ENCODE measurements at regions not wholly inside any gene's neighbourhood (a gene's known extent, or its start where the extent isn't known, plus 50 kb on each side); places are given as distances from the start of the nearest gene placed in this dataset.

DNA sequence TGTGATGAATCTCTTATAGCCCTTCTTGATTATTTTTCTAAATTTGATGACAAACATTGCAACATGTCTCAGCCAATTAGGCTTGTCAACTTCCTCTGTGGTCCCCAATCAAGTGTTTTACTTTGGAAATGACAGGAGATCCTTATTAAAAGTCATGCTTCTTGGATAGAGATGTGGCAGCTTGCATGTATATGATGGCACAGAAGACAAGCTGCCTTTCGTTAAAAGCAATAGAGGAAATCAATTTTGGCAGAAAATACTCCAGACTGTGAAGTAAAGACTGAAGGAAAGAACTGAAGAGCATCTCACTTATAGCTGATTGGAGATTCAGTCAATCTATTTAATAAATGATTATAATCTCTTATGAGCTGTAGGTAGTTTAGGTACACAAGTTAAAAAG, 419.6 kb downstream of the PCDH7 start:
- DNase-seq (ENCODE audit: insufficient read length) (no peak), FAIRE-seq (no peak)
- TF ChIP-seq POLR2A (IDR thresholded peaks at IDR 0.05; ENCODE audit: low read depth, low read length) = no peak
- TF ChIP-seq POLR2AphosphoS5 (IDR thresholded peaks at IDR 0.05; ENCODE audit: low read depth, low read length) = no peak
- no peak for TF ChIP-seq TAF1 (IDR thresholded peaks at IDR 0.05; ENCODE audit: borderline replicate concordance, low read depth, low read length)

DNA sequence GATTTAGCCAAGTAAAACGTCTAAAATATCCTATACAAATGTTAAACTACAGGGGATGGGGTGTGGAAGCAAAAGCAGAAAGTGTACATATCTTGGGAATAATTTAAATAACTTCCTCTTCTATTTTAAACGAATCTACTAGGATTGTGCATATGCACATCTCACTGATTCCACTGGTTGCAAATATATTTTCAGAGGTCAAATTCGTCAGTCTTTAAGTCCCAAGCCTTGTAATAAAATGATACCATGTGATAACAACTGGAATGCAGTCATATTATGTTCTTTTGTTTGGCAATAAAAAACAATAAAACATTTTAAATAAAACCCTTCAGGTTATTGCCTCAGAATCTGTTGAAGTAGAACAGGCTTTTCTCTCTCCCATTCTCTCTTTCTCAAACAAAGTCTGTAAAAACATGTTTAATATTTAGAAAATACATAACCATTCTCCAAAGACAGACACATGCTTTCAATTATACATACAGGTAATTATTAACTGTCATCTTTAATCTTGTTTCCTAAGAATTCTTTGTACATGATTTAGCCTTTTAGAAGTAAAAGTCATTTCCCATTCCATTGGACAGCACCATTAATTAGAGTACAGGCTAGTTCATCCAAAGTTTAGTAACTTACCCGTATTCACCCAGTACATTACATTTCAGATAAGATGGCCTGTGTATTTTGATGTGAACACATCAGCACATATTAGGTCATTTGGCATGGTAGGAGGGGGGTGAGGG, 421.1 kb downstream of the PCDH7 start:
- no peak for FAIRE-seq
- no peak for DNase-seq (ENCODE audit: insufficient read length)
- TF ChIP-seq POLR2AphosphoS5 (IDR thresholded peaks at IDR 0.05; ENCODE audit: low read depth, low read length) (no peak), TAF1 (IDR thresholded peaks at IDR 0.05; ENCODE audit: borderline replicate concordance, low read depth, low read length) (no peak), POLR2A (IDR thresholded peaks at IDR 0.05; ENCODE audit: low read depth, low read length) (no peak)

DNA sequence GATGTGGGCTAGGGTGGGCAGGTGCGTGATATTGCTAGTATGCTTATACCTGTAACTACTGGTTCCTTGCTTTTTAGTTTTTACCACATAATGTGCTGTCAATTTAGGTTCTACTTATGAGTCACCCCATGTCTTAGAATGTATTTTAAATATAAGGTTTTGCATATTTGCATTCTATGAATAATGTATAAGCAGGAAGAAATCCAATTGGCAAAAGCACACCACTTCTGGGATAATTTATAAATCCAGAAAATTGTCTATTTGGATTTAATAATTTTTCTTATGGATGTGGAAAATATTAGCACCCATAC, 421.6 kb downstream of the PCDH7 start:
- TF ChIP-seq POLR2AphosphoS5 (IDR thresholded peaks at IDR 0.05; ENCODE audit: low read depth, low read length) (no peak), TAF1 (IDR thresholded peaks at IDR 0.05; ENCODE audit: borderline replicate concordance, low read depth, low read length) (no peak), POLR2A (IDR thresholded peaks at IDR 0.05; ENCODE audit: low read depth, low read length) (no peak)
- FAIRE-seq (no peak), DNase-seq (ENCODE audit: insufficient read length) (no peak)

DNA sequence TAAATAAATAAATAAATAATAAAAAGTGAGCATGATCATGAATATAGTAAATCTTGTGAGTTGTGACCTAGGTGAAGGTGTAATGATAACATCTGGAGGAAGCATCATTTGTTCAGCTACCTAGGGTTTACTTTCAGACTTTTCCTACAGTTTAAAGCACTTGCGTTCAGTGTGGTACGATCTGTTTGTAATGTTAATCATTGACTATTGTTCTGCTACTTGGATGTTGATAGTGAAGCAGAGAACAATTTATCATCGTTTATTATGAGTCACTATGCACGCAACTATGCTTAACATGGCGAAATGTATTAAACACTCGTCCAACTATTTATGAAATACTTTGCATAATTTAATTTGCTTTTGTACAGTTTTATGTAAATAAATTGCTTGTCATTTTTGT, 426.2 kb downstream of the PCDH7 start:
- DNase-seq (ENCODE audit: insufficient read length) (no peak), FAIRE-seq (no peak)
- TF ChIP-seq TAF1 (IDR thresholded peaks at IDR 0.05; ENCODE audit: borderline replicate concordance, low read depth, low read length) (no peak), POLR2A (IDR thresholded peaks at IDR 0.05; ENCODE audit: low read depth, low read length) (no peak), POLR2AphosphoS5 (IDR thresholded peaks at IDR 0.05; ENCODE audit: low read depth, low read length) (no peak)

DNA sequence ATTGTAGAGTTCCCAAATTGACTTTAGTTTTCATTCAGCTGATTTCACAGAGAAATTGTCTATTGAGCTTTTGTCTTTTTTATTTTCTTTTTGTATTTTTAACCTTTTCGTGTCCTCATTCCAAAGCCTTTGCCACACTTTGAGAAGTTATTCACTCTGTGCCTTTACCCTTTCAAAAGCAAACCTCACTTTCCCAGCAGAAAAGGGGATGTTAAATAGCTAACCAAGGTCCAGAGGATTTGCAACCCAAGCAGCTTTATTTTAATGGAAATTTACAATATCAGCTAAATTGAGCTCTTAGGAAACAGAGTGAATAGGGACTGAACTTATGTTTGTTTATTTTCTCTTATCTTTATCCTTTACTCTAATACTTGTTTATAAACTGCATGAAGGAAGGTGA, 428.8 kb downstream of the PCDH7 start:
- DNase-seq (ENCODE audit: insufficient read length) (no peak), FAIRE-seq (no peak)
- TF ChIP-seq TAF1 (IDR thresholded peaks at IDR 0.05; ENCODE audit: borderline replicate concordance, low read depth, low read length) (no peak), POLR2A (IDR thresholded peaks at IDR 0.05; ENCODE audit: low read depth, low read length) (no peak), POLR2AphosphoS5 (IDR thresholded peaks at IDR 0.05; ENCODE audit: low read depth, low read length) (no peak)

DNA sequence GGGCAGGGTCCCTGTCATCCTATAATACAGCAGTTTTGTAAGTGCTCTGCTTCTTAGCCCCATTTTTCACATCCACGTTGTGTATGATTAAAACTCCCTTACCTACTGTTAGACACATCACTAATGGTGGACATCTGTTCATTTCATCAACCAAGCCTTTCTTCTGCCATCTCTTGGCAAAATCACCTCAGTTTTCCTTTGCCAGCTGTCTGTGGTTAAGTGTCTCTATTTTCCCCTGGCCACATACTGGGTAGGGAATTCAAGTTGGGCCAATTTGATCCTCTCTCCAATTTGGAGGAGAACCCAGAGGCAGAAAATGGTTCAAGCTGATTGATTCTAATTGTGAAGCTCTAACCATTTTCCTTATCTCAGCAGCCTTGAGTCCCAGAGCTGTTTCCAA, 436.1 kb downstream of the PCDH7 start:
- DNase-seq (ENCODE audit: insufficient read length) (no peak), FAIRE-seq (no peak)
- no peak for TF ChIP-seq POLR2AphosphoS5 (IDR thresholded peaks at IDR 0.05; ENCODE audit: low read depth, low read length)
- TF ChIP-seq POLR2A (IDR thresholded peaks at IDR 0.05; ENCODE audit: low read depth, low read length) = no peak
- no peak for TF ChIP-seq TAF1 (IDR thresholded peaks at IDR 0.05; ENCODE audit: borderline replicate concordance, low read depth, low read length)

DNA sequence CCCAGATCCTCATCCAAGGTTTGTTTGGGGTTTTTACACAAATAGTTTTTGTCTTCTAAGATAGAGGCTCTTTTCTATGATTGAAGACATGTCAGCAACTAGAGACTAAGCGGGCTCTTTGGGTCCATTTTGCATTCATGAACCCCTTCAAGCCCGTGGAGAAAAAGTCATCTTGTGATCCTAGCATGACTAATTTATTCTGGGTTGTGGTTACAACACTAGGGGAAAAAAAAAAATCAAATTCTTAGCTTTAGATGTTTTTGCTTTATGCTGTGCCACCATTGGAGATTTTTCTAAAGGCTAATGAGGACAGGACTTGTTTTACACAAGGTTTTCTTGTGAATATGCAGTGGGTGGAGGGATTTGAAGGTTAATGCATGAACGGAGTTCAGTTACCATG, 440.0 kb downstream of the PCDH7 start:
- no peak for DNase-seq (ENCODE audit: insufficient read length)
- FAIRE-seq = no peak
- no peak for TF ChIP-seq POLR2AphosphoS5 (IDR thresholded peaks at IDR 0.05; ENCODE audit: low read depth, low read length)
- TF ChIP-seq POLR2A (IDR thresholded peaks at IDR 0.05; ENCODE audit: low read depth, low read length) = no peak
- no peak for TF ChIP-seq TAF1 (IDR thresholded peaks at IDR 0.05; ENCODE audit: borderline replicate concordance, low read depth, low read length)

DNA sequence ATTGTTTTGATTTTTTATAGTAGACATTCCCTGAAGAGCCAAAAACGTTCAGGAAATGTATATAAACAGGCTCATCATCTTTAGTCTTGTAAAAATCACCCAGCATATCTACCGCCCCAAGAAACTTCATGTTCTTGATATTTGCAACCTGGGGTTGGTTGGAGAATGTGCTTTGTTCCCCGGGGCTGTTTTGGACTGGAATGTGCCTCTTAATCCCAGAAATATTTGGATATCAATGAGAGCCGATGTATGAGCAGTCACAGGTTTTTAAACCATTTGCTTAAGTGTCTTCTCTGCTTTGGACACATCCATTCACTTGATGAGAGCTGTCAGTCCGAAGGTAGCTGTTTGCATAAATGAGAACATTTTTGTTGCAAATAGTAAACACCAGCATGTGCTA, 449.7 kb downstream of the PCDH7 start:
- DNase-seq (ENCODE audit: insufficient read length) = no peak
- FAIRE-seq = no peak
- TF ChIP-seq POLR2A (IDR thresholded peaks at IDR 0.05; ENCODE audit: low read depth, low read length) (no peak), TAF1 (IDR thresholded peaks at IDR 0.05; ENCODE audit: borderline replicate concordance, low read depth, low read length) (no peak), POLR2AphosphoS5 (IDR thresholded peaks at IDR 0.05; ENCODE audit: low read depth, low read length) (no peak)

DNA sequence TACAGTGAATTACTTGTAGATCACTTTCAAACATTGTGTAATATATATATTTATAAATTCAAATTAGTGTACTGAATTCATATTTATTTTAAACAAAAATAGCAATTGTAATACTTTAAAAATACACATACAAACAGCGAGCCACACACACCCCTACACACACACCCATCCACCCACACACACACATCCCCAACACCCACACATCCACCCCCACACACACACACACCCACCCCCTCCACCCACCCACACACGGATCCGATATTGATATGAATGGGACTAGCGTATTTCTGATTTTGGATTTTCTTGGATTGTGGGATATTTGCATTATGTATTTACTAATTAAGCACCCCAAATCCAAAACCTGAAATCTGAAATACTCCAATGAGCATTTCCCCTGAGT, 451.2 kb downstream of the PCDH7 start:
- DNase-seq (ENCODE audit: insufficient read length) = no peak
- TF ChIP-seq POLR2A (IDR thresholded peaks at IDR 0.05; ENCODE audit: low read depth, low read length) (no peak), POLR2AphosphoS5 (IDR thresholded peaks at IDR 0.05; ENCODE audit: low read depth, low read length) (no peak)
- no peak for FAIRE-seq

DNA sequence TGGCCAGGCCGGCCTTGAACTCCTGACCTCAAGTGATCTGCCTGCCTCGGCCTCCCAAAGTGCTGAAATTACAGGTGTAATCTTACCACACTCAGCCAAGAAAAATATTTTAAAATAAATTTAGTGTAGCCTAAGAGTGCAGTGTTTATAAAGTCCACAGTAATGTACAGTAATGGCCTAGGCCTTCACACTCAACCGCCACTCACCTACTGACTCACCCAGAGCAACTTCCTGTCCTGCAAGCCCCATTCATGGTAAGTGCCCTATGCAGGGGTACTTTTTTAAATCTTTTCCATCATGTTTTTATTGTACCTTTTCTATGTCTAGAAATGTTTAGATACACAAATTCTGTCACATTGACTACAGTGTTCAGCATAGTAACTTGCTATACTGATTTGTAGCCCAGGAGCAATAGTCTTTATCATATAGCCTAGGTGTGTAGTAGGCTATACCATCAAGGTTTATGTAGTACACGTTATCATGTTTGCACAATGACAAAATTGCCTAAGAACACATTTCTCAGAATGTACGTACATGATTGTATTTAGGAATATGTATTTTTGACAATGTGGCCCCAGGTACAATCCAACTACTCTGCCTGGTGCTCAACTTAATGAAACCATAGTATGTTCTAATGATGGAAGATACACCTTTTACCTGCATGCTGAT, 455.2 kb downstream of the PCDH7 start:
- FAIRE-seq (no peak), DNase-seq (ENCODE audit: insufficient read length) (no peak)
- TF ChIP-seq POLR2A (IDR thresholded peaks at IDR 0.05; ENCODE audit: low read depth, low read length) = no peak
- TF ChIP-seq TAF1 (IDR thresholded peaks at IDR 0.05; ENCODE audit: borderline replicate concordance, low read depth, low read length) = no peak
- TF ChIP-seq POLR2AphosphoS5 (IDR thresholded peaks at IDR 0.05; ENCODE audit: low read depth, low read length) = no peak

DNA sequence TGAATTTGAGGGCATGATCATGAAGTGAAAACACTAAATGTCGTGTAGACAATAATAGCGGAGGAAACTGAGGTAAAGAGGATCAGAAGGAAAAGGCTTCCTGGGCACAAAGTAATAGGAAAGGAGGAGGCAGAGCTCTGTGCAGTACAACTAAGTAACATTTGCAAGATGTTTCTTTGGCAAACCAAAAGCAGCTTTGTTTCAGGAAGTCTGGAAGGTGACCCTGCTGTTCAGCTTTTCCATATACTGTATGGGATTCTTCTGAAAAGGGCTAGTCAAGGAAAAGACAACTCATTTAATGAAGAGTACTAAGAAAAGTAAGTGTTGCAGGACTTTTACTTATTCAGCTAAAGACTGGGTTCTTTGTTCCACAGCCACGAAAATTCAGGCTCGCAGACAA, 463.1 kb downstream of the PCDH7 start:
- no peak for TF ChIP-seq TAF1 (IDR thresholded peaks at IDR 0.05; ENCODE audit: borderline replicate concordance, low read depth, low read length)
- no peak for TF ChIP-seq POLR2A (IDR thresholded peaks at IDR 0.05; ENCODE audit: low read depth, low read length)
- no peak for TF ChIP-seq POLR2AphosphoS5 (IDR thresholded peaks at IDR 0.05; ENCODE audit: low read depth, low read length)
- FAIRE-seq (no peak), DNase-seq (ENCODE audit: insufficient read length) (no peak)

DNA sequence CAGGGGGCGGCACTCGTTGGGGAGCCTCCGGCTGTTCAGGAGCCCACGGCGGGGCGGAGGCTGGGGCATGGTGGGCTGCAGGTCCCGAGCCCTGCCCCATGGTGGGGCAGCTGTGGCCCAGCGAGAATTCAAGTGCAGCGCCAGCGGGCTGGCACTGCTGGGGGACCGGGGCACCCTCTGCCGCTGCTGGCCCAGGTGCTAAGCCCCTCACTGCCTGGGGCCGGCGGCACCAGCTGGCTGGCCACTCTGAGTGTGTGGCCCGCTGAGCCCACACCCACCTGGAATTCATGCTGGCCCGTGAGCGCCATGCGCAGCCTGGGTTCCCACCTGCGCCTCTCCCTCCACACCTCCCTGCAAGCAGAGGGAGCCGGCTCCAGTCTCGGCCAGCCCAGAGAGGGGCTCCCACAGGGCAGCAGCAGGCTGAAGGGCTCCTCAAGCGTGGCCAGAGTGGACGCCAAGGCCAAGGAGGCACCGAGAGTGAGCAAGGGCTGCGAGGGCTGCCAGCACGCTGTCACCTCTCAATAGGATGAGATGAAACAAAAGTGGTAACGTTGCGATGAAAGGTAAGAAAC, 464.9 kb downstream of the PCDH7 start:
- no peak for TF ChIP-seq POLR2A (IDR thresholded peaks at IDR 0.05; ENCODE audit: low read depth, low read length)
- TF ChIP-seq POLR2AphosphoS5 (IDR thresholded peaks at IDR 0.05; ENCODE audit: low read depth, low read length) = no peak
- TF ChIP-seq TAF1 (IDR thresholded peaks at IDR 0.05; ENCODE audit: borderline replicate concordance, low read depth, low read length) = no peak
- DNase-seq (ENCODE audit: insufficient read length) (no peak), FAIRE-seq (no peak)
